T follicular helper cell (primary cell): ENCODE measurements at regions not wholly inside any gene's neighbourhood (a gene's known extent, or its start where the extent isn't known, plus 50 kb on each side); places are given as distances from the start of the nearest gene placed in this dataset.
"Not testable (repeated sequence)": the region's sequence is repeated elsewhere in the genome, so short reads cannot be mapped to it uniquely, and the experiment has no call there.

ENCODE experiments used
- DNase-seq: peaks from one replicate; pipeline ENCODE4 v3.0.0-alpha.2; 2020; ENCODE audit warnings: low read depth

- no peak for DNase-seq
These were observed 179.9 kb upstream of the TSHZ3 start for GRCh38 chr19:31529121-31529520.

- DNase-seq = no peak
These were observed 181.5 kb upstream of the TSHZ3 start for GRCh38 chr19:31530781-31531180.

DNA sequence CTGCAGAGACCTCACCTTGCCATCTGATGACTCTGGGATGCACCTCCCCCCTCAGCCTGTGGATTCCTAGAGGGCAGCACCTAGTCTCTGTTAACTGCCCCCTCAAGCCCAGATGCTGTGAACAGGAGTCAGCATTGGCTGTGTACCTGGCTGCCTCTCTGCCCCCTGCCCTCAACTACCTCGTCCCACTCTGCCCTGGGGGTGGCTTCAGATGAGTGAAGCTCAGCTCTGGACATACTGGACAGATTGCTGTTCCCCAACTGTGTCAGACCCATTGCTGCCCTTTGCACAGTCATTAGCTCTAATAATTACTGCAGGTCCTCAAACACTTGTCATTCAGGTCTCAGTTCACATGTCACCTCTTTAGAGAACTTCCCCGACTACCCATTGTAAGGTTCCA, 182.1 kb upstream of the TSHZ3 start:
- DNase-seq = no peak

GRCh38 chr19:31532034-31532433, 182.8 kb upstream of the TSHZ3 start:
- no peak for DNase-seq

DNA sequence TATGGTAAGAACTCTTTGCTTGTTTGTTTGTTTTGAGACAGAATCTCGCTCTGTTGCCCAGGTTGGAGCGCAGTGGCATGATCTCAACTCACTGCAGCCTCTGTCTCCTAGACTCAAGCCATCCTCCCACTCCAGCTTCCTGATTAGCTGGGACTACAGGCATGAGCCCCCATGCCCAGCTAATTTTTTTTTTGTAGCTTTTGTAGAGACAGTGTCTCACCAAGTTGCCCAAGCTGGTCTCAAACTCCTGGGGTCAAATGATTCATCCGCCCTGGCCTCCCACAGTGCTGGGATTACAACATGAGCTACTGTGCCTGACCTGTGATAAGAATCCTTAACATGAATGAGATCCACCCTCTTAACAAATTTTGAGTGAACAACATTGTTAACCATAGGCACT, 183.9 kb upstream of the TSHZ3 start:
- no peak for DNase-seq

DNA sequence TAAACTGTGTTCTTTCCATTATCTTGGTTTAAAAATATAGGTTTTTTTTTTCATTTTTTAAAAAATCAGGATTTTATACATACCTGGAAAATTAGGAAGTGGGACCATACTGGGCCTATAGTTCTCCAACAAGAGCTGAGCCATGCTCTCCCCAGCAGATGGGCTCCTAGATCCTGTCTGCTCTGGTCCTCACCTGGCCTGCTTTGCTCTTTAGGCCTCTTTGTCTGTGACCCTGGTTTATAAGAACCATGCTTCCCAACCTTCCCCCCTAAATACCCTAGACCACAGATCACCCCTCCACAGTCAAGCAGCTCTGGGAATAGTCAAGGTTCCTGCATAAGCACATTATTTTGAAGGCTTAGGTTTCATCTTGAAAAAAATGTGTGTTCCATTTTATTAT, 185.0 kb upstream of the TSHZ3 start:
- DNase-seq = no peak

- DNase-seq = no peak
These were observed 185.8 kb upstream of the TSHZ3 start for GRCh38 chr19:31534786-31535657.

DNA sequence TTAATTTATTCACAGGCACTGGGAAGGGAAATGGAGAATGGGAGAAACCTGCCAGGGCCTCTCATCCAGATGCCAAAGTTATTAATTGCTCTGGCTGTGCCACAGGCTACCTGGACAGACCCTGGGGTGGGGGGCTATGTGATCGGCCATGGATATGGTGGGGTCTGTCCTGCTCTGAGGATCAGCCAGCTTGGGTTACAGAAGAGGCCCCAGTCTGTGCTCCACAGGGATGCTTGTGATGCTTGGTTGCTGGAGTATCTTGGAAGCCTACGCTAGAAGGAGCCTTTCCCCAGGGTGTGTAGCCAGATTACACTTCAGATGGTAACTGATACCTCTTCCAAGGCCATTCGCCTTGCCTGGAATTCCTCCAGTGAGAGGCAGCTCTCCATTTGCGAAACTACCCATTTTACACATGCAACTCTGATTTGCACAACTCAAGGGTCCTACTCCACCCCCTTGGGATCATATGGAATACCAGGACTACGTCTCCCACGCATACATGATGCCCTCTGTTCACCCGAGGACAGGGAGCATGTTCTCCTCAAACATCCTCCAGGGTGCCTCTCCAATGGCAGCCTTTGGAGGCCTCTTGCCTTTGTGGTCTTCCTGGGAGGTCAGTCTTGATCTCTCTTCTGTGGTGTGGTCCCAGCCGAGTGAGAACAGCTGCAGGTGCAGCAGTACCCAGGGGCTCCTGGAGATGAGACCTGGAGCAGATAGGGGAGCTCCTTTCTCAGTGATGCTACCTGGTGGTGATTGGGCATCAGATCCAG, 186.6 kb upstream of the TSHZ3 start:
- DNase-seq = no peak

DNA sequence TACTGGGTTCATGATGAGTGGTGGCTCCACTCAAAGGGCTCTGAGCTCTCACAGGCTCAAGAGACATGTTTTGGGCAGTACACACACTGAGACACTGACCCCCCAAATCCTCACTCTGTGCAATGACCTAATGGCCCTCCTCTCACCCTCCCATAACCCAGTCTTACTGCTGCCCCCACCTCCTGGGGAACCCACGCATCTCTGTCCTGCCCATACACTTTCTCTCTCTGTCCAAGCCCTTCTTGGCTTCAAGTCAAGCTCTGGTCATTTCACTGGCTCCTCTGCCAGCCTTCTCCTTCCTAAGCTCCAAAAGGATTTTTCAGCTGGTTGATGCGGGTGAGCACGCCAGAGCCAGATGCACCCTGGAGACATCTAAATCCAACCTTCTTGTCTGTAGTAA, 187.9 kb upstream of the TSHZ3 start:
- DNase-seq = no peak

DNA sequence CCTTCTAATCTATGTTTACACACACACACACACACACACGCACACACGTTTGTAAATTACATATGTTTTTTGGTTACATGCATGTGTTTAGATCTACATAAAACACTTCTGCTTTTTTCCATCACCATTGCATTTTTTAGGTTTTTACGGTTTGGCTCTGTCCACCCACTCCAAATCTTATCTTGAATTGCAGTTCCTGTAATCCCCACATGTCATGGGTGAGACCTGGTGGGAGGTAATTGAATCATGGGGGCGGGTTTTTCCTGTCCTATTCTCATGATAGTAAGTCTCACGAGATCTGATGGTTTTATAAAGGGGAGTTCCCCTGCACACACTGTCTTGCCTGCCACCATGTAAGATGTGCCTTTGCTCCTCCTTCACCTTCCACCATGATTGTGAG, 188.7 kb upstream of the TSHZ3 start:
- DNase-seq = not testable (repeated sequence)

- no peak for DNase-seq
These were observed 189.6 kb upstream of the TSHZ3 start for GRCh38 chr19:31538879-31539278.

DNA sequence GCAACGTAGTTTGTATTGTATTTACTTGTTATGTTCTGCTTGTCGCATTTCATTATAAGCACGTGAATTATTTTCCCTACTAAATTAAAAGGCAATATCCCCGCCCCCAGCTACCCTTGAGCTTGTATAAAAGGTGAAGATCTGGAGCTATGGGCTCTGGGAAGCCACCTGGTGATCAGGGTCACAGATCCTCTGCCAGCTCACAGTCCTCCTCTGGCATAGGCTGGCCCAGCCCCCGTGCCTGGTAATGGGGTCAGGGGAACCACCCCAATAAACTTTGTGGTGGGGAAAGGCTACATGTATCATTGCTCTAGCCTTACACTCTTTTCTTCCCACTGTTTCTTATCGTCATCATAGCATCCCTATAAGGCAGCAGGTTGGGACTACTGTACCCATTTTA, 190.2 kb upstream of the TSHZ3 start:
- no peak for DNase-seq

DNA sequence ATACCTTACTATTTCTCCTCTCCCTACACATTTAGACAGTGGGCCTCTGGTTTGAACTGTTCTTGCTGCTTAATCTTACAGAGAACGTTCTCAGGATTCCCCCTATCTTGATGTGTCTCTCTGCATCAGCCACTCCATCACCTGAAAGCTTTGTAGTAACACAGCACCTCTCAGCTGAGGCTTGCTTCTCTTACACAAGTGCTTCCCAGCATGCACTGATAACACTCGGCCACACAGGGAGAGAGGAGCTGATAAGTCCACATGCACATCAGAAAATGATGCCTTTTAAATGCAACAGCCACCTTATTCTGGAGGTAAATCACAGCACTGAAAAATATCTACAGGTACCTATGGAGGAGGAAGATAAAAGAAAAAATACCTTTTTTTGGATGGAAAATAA, 192.2 kb upstream of the TSHZ3 start:
- DNase-seq = no peak

GRCh38 chr19:31543456-31543855, 194.2 kb upstream of the TSHZ3 start:
- no peak for DNase-seq

- DNase-seq = no peak
These were observed 196.5 kb upstream of the TSHZ3 start for GRCh38 chr19:31545777-31546176.

DNA sequence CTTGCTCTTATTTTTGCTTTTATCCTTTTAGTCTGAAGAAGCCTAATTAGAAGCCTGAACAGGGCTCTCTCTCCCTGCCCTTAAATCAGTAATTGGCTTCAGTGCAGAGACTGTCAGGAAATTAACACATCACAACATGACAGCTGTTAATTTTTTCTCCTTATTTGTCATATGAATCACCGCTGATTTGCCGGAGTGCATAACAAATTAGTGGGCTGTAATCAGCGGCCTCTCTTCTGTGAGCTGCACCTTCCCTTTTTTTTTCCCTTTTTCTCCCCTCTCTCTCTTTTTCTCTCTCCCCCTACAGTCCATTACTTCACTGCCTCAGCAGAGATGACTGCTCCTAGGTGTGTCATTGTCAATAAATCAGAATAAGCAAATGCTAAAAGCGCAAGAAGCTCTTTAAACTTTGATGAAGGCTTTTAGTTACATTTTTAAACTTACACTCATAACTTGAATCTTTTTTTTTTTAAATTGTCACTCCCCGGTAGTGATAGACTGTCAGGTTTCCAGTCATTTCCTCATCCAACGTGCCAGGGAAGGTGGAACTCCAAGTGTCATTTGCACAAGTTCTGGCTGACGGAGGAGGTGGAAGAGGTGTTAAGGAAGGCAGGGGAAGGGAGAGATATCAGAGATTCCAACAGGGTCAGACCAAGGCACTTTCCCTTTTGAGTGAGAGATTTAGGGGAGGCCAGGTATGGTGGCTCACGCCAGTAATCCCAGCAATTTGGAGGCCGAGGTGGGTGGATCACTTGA, 197.1 kb upstream of the TSHZ3 start:
- DNase-seq = no peak

GRCh38 chr19:31548941-31549340, 199.7 kb upstream of the TSHZ3 start:
- no peak for DNase-seq

GRCh38 chr19:31553112-31553845, 204.0 kb upstream of the TSHZ3 start:
- DNase-seq = no peak

DNA sequence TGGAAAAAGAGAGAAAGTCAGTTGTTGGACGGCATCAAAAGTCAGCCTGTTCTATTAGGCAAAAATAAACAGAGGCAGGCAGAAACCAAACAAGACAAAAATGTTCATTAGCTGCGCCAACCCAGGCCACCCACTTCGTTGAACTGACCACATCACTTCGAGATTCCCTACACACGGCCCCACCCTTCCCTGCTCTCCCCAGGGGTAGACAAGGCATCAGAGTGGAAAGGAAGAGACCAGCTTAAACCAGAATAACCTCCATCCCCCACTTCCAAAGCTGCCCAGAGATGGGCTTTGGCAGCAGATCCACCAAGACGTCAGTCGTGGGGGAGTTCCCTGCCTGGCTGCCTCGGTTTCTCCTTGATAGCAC, 204.6 kb upstream of the TSHZ3 start:
- DNase-seq = no peak

- DNase-seq = no peak
These were observed 205.1 kb upstream of the TSHZ3 start for GRCh38 chr19:31554360-31554759.

DNA sequence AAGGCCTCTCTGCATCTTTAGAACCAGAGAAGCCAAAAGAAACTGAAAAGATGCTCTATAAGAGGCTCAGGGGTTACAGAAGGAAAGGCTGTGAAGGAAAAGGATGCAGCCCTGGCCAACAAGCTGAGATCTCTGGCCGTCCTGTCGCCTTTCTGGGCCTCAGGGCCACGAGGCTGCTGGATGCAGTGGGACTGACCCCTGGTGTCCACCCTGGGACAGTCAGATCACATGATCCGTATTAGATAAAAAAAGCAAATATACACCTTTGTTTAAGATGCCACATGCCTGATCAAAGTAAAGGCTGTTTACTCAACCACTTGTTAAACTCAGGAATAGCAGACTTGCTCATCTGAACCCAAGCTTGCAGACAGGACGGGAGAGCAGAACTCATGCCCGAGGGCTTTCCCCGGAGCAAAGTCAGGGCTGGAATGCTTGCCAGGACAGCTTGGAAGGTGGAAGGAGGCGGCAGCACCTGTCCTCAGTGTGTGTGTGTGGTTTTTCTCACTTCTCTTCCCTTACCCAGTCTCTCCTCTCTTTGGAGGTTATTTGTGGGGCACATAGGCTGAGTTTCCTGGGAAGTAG, 206.5 kb upstream of the TSHZ3 start:
- DNase-seq = no peak

GRCh38 chr19:31559494-31559893, 210.3 kb upstream of the TSHZ3 start:
- DNase-seq = no peak
